Activated CD4-positive, alpha-beta T cell treated with anti-CD3 and anti-CD28 coated beads, Interleukin-2, amount 10 ng/mL, durations not matched to agents 7 days and 5 days (primary cell): ENCODE measurements at regions not wholly inside any gene's neighbourhood (a gene's known extent, or its start where the extent isn't known, plus 50 kb on each side); places are given as distances from the start of the nearest gene placed in this dataset.

ENCODE experiments used
- CTCF ChIA-PET: fragments of 350-600 bp; sonication (Branson Sonifier 250); formaldehyde crosslinking; loops from one replicate; lab custom pipeline; 2021; ENCODE audit warnings: antibody characterized with exemption; lab: Charles Lee
- POLR2A ChIA-PET: fragments of 350-600 bp; sonication (Branson Sonifier 250); formaldehyde crosslinking; loops from one replicate; lab custom pipeline; 2021; ENCODE audit warnings: antibody characterized with exemption; lab: Charles Lee
- DNase-seq: peaks from one replicate; pipeline ENCODE4 v3.0.0-alpha.2; 2020
- H3K27ac Mint-ChIP-seq: one replicate; pipeline ENCODE4 v1.8.0; 2021; ENCODE audit warnings: mild to moderate bottlenecking, moderate library complexity, mixed read lengths
- H3K27me3 Mint-ChIP-seq: one replicate; pipeline ENCODE4 v1.8.0; 2021; ENCODE audit warnings: mixed read lengths
- H3K36me3 Mint-ChIP-seq: one replicate; pipeline ENCODE4 v1.8.0; 2021; ENCODE audit warnings: low read depth, mixed read lengths
- H3K4me1 Mint-ChIP-seq: one replicate; pipeline ENCODE4 v1.8.0; 2021; ENCODE audit warnings: mixed read lengths
- H3K4me3 Mint-ChIP-seq: one replicate; pipeline ENCODE4 v1.8.0; 2021; ENCODE audit warnings: mild to moderate bottlenecking, moderate library complexity, mixed read lengths
- H3K9me3 Mint-ChIP-seq: one replicate; pipeline ENCODE4 v1.8.0; 2021; ENCODE audit warnings: mixed read lengths

- no peak overlapping the region for H3K27ac Mint-ChIP-seq
- ChIA-PET POLR2A (no interaction called here), CTCF (no interaction called here)
- H3K4me1 Mint-ChIP-seq, result no peaks in the 10 kb centered on the region
- H3K36me3 Mint-ChIP-seq, result no peaks in the 10 kb centered on the region
- peaks cover 2% of the 10 kb centered on the region for H3K27me3 Mint-ChIP-seq
- H3K4me3 Mint-ChIP-seq, result no peak overlapping the region
- H3K9me3 Mint-ChIP-seq, result no peaks in the 10 kb centered on the region
- DNase-seq, result no peak
Measured at GRCh38 chr10:4459531-4459930, 366.5 kb upstream of the AKR1E2 start.

GRCh38 chr10:4457597-4457996 is 368.4 kb upstream of the AKR1E2 start:
- Mint-ChIP-seq H3K4me3 (no peak overlapping the region), H3K4me1 (no peaks in the 10 kb centered on the region), H3K27ac (no peak overlapping the region), H3K36me3 (no peaks in the 10 kb centered on the region), H3K27me3 (peaks cover 11% of the 10 kb centered on the region), H3K9me3 (no peaks in the 10 kb centered on the region)
- no peak for DNase-seq
- ChIA-PET CTCF (no interaction called here), POLR2A (no interaction called here)

GRCh38 chr10:4456776-4457175 is 369.2 kb upstream of the AKR1E2 start:
- POLR2A ChIA-PET, result no interaction called here
- H3K36me3 Mint-ChIP-seq, result no peaks in the 10 kb centered on the region
- peaks cover 11% of the 10 kb centered on the region for H3K27me3 Mint-ChIP-seq
- H3K4me3 Mint-ChIP-seq, result no peak overlapping the region
- H3K27ac Mint-ChIP-seq, result no peak overlapping the region
- CTCF ChIA-PET, result no interaction called here
- no peaks in the 10 kb centered on the region for H3K9me3 Mint-ChIP-seq
- DNase-seq, result no peak
- H3K4me1 Mint-ChIP-seq, result no peaks in the 10 kb centered on the region

GRCh38 chr10:4456279-4456678 is 369.7 kb upstream of the AKR1E2 start:
- ChIA-PET CTCF (no interaction called here), POLR2A (no interaction called here)
- Mint-ChIP-seq H3K27ac (no peak overlapping the region), H3K36me3 (no peaks in the 10 kb centered on the region), H3K27me3 (peaks cover 11% of the 10 kb centered on the region), H3K4me1 (no peaks in the 10 kb centered on the region), H3K9me3 (no peaks in the 10 kb centered on the region), H3K4me3 (no peak overlapping the region)
- no peak for DNase-seq

GRCh38 chr10:4453950-4454349 is 372.1 kb upstream of the AKR1E2 start:
- Mint-ChIP-seq H3K27me3 (peaks cover 11% of the 10 kb centered on the region), H3K4me1 (peaks cover 5% of the 10 kb centered on the region), H3K27ac (no peak overlapping the region), H3K9me3 (no peaks in the 10 kb centered on the region), H3K36me3 (no peaks in the 10 kb centered on the region), H3K4me3 (no peak overlapping the region)
- ChIA-PET CTCF (no interaction called here), POLR2A (no interaction called here)
- DNase-seq, result no peak

- Mint-ChIP-seq H3K27ac (no peak overlapping the region), H3K27me3 (peaks cover 11% of the 10 kb centered on the region), H3K9me3 (no peaks in the 10 kb centered on the region), H3K4me1 (peaks cover 5% of the 10 kb centered on the region), H3K36me3 (no peaks in the 10 kb centered on the region), H3K4me3 (no peak overlapping the region)
- ChIA-PET CTCF (no interaction called here), POLR2A (no interaction called here)
- no peak for DNase-seq
Measured at GRCh38 chr10:4453276-4453675, 372.7 kb upstream of the AKR1E2 start.

- ChIA-PET POLR2A (no interaction called here), CTCF (no interaction called here)
- DNase-seq, result no peak
- Mint-ChIP-seq H3K27me3 (peaks cover 13% of the 10 kb centered on the region), H3K36me3 (no peaks in the 10 kb centered on the region), H3K27ac (no peak overlapping the region), H3K9me3 (peaks cover 1% of the 10 kb centered on the region), H3K4me3 (no peak overlapping the region), H3K4me1 (peaks cover 5% of the 10 kb centered on the region)
Measured at GRCh38 chr10:4450981-4451908, 374.8 kb upstream of the AKR1E2 start.

GRCh38 chr10:4450169-4450568 is 375.8 kb upstream of the AKR1E2 start:
- CTCF ChIA-PET, result no interaction called here
- Mint-ChIP-seq H3K9me3 (peaks cover 3% of the 10 kb centered on the region), H3K4me1 (peaks cover 5% of the 10 kb centered on the region), H3K36me3 (no peaks in the 10 kb centered on the region), H3K27ac (no peak overlapping the region), H3K27me3 (peaks cover 11% of the 10 kb centered on the region), H3K4me3 (no peak overlapping the region)
- no peak for DNase-seq
- POLR2A ChIA-PET, result no interaction called here

- Mint-ChIP-seq H3K27me3 (peaks cover 4% of the 10 kb centered on the region), H3K9me3 (peaks cover 7% of the 10 kb centered on the region), H3K36me3 (no peaks in the 10 kb centered on the region), H3K4me3 (no peak overlapping the region), H3K4me1 (peaks cover 5% of the 10 kb centered on the region), H3K27ac (no peak overlapping the region)
- ChIA-PET POLR2A (no interaction called here), CTCF (interaction anchor here (1.9 kb wide), 1 partner anchor 17 kb away, joined by 6 read pairs; no protein-coding TSS in a partner anchor)
- DNase-seq, result no peak
Measured at GRCh38 chr10:4448030-4448429, 378.0 kb upstream of the AKR1E2 start.

GRCh38 chr10:4443419-4443818 is 382.6 kb upstream of the AKR1E2 start:
- POLR2A ChIA-PET, result no interaction called here
- H3K27ac Mint-ChIP-seq, result no peak overlapping the region

GRCh38 chr10:4442296-4442695 is 383.7 kb upstream of the AKR1E2 start:
- Mint-ChIP-seq H3K4me1 (no peaks in the 10 kb centered on the region), H3K4me3 (no peak overlapping the region), H3K27ac (no peak overlapping the region), H3K36me3 (no peaks in the 10 kb centered on the region), H3K27me3 (peaks cover 4% of the 10 kb centered on the region), H3K9me3 (peaks cover 16% of the 10 kb centered on the region)
- ChIA-PET CTCF (no interaction called here), POLR2A (no interaction called here)
- no peak for DNase-seq

More at GRCh38 chr10:4443419-4443818, 382.6 kb upstream of the AKR1E2 start:
- peaks cover 4% of the 10 kb centered on the region for H3K27me3 Mint-ChIP-seq
- DNase-seq, result no peak
- no peaks in the 10 kb centered on the region for H3K36me3 Mint-ChIP-seq
- peaks cover 16% of the 10 kb centered on the region for H3K9me3 Mint-ChIP-seq
- no peaks in the 10 kb centered on the region for H3K4me1 Mint-ChIP-seq
- CTCF ChIA-PET, result no interaction called here
- H3K4me3 Mint-ChIP-seq, result no peak overlapping the region

- no peak overlapping the region for H3K4me3 Mint-ChIP-seq
- CTCF ChIA-PET, result no interaction called here
- H3K4me1 Mint-ChIP-seq, result no peaks in the 10 kb centered on the region
- no peak overlapping the region for H3K27ac Mint-ChIP-seq
- H3K36me3 Mint-ChIP-seq, result no peaks in the 10 kb centered on the region
- H3K27me3 Mint-ChIP-seq, result peaks cover 2% of the 10 kb centered on the region
- POLR2A ChIA-PET, result no interaction called here
- no peak for DNase-seq
- peaks cover 13% of the 10 kb centered on the region for H3K9me3 Mint-ChIP-seq
Measured at GRCh38 chr10:4440260-4440659, 385.7 kb upstream of the AKR1E2 start.

- CTCF ChIA-PET, result no interaction called here
- no peak overlapping the region for H3K4me3 Mint-ChIP-seq
- H3K4me1 Mint-ChIP-seq, result no peaks in the 10 kb centered on the region
- DNase-seq, result no peak
- POLR2A ChIA-PET, result no interaction called here
- H3K27me3 Mint-ChIP-seq, result no peaks in the 10 kb centered on the region
- H3K27ac Mint-ChIP-seq, result no peak overlapping the region
- no peaks in the 10 kb centered on the region for H3K36me3 Mint-ChIP-seq
- peaks cover 7% of the 10 kb centered on the region for H3K9me3 Mint-ChIP-seq
Measured at GRCh38 chr10:4437791-4438190, 388.2 kb upstream of the AKR1E2 start.

- Mint-ChIP-seq H3K9me3 (peaks cover 3% of the 10 kb centered on the region), H3K4me1 (no peaks in the 10 kb centered on the region), H3K36me3 (no peaks in the 10 kb centered on the region), H3K27ac (no peak overlapping the region), H3K4me3 (no peak overlapping the region), H3K27me3 (no peaks in the 10 kb centered on the region)
- ChIA-PET CTCF (no interaction called here), POLR2A (no interaction called here)
- no peak for DNase-seq
Measured at GRCh38 chr10:4437061-4437460, 388.9 kb upstream of the AKR1E2 start.
